NOMO-1 treated with dmso at 0.1 percent for 144 hours (cell line): ENCODE measurements at regions not wholly inside any gene's neighbourhood (a gene's known extent, or its start where the extent isn't known, plus 50 kb on each side); places are given as distances from the start of the nearest gene placed in this dataset.
A peak's percentile ranks its signal among the peaks of the same experiment; 100 is the strongest.
"Not testable (repeated sequence)": the region's sequence is repeated elsewhere in the genome, so short reads cannot be mapped to it uniquely, and the experiment has no call there.

Source experiments
- DNase-seq: peaks from one replicate; lab custom pipeline; 2025; ENCODE audit not compliant: unreplicated experiment; lab: John Stamatoyannopoulos, UW

- DNase-seq, result no peak
Measured at GRCh38 chr3:13195374-13195773, 122.1 kb upstream of the IQSEC1 start.

- no peak for DNase-seq
Measured at GRCh38 chr3:13194285-13195209, 121.3 kb upstream of the IQSEC1 start.

- DNase-seq, result no peak
Measured at GRCh38 chr3:13193320-13194284, 120.4 kb upstream of the IQSEC1 start.

- no peak for DNase-seq
Measured at GRCh38 chr3:13192471-13193213, 119.4 kb upstream of the IQSEC1 start.

GRCh38 chr3:13191016-13191415 lies 117.8 kb upstream of the IQSEC1 start:
- no peak for DNase-seq

- no peak for DNase-seq
Measured at GRCh38 chr3:13190378-13190765, 117.1 kb upstream of the IQSEC1 start.

GRCh38 chr3:13189639-13190377 lies 116.6 kb upstream of the IQSEC1 start:
- DNase-seq, result peak; percentile 45

GRCh38 chr3:13188975-13189374 lies 115.7 kb upstream of the IQSEC1 start:
- no peak for DNase-seq

GRCh38 chr3:13188181-13188779 lies 115.1 kb upstream of the IQSEC1 start:
- DNase-seq, result no peak

GRCh38 chr3:13187593-13187992 lies 114.4 kb upstream of the IQSEC1 start:
- no peak for DNase-seq

GRCh38 chr3:13186435-13186815 lies 113.2 kb upstream of the IQSEC1 start:
- DNase-seq, result no peak

GRCh38 chr3:13185737-13186434 lies 112.7 kb upstream of the IQSEC1 start:
- no peak for DNase-seq

- not testable (repeated sequence) for DNase-seq
Measured at GRCh38 chr3:13179582-13180210, 106.5 kb upstream of the IQSEC1 start.

GRCh38 chr3:13179181-13179580 lies 106.0 kb upstream of the IQSEC1 start:
- no peak for DNase-seq

- no peak for DNase-seq
Measured at GRCh38 chr3:13178107-13178506, 104.9 kb upstream of the IQSEC1 start.

GRCh38 chr3:13177641-13178040 lies 104.4 kb upstream of the IQSEC1 start:
- DNase-seq, result no peak

GRCh38 chr3:13177236-13177635 lies 104.0 kb upstream of the IQSEC1 start:
- DNase-seq, result no peak

GRCh38 chr3:13176445-13176844 lies 103.2 kb upstream of the IQSEC1 start:
- no peak for DNase-seq

GRCh38 chr3:13174803-13175135 lies 101.5 kb upstream of the IQSEC1 start:
- no peak for DNase-seq
